Prostate gland (tissue), 2 donors: ENCODE measurements at regions not wholly inside any gene's neighbourhood (a gene's known extent, or its start where the extent isn't known, plus 50 kb on each side); places are given as distances from the start of the nearest gene placed in this dataset.

Experiments
- DNase-seq: peaks from one replicate; pipeline ENCODE4 v3.0.0-alpha.2; 2019; ENCODE audit warnings: low spot score
- H3K27ac ChIP-seq, 2 donors: fragments of 200-600 bp; sonication (generic); 2 replicates each; pipeline ENCODE4 v1.5.1; 2017 to 2019
- H3K27me3 ChIP-seq: fragments of 200-600 bp; sonication (generic); replicated peaks from 2 replicates; pipeline ENCODE4 v1.5.1; 2019; ENCODE audit not compliant: insufficient read depth
- H3K36me3 ChIP-seq, 2 donors: fragments of 200-600 bp; sonication (generic); 1 replicate in 1 of 2; 2 replicates in 1 of 2; pipeline versions ENCODE4 v1.5.1 to v1.8.1; 2017 to 2019
- H3K4me1 ChIP-seq: fragments of 200-600 bp; sonication (generic); replicated peaks from 2 replicates; pipeline ENCODE4 v1.5.1; 2019
- H3K4me3 ChIP-seq, 2 donors: fragments of 200-600 bp; sonication (generic); 2 replicates each; pipeline ENCODE4 v1.5.1; 2017 to 2019
- H3K9me3 ChIP-seq: fragments of 200-600 bp; sonication (generic); 2 replicates; pipeline ENCODE4 v1.5.1; 2017
- CTCF ChIP-seq, 4 experiments: fragments of 200-600 bp in 2 of 4; fragments of 450-650 bp in 2 of 4; sonication (generic) in 2 of 4; IDR thresholded peaks; 1 replicate in 3 of 4; 2 replicates in 1 of 4; pipeline ENCODE4 v1.5.1; 2016 to 2019; ENCODE audit warnings: antibody characterized with exemption in 4 of 4, mild to moderate bottlenecking in 2 of 4, moderate library complexity in 2 of 4
- POLR2A ChIP-seq: fragments of 450-650 bp; IDR thresholded peaks from one replicate; pipeline ENCODE4 v1.6.1; 2016; ENCODE audit warnings: antibody characterized with exemption, mild to moderate bottlenecking
- POLR2AphosphoS5 ChIP-seq: sonication (generic); formaldehyde crosslinking; IDR thresholded peaks from one replicate; pipeline ENCODE4 v1.6.1; 2017; ENCODE audit warnings: antibody characterized with exemption
- WGBS: methylation state at CpG from one replicate; pipeline ENCODE4 v1.1.5; 2018; 5-methylcytosine and 5-hydroxymethylcytosine counted together
- intact Hi-C: fragments of 100-400 bp; cut with DNase I; formaldehyde crosslinking; loops from one replicate; pipeline ENCODE4 v1.14.2; 2022

- Histone ChIP-seq H3K27ac (no peak overlapping the region), H3K4me3 (no peak overlapping the region), H3K9me3 (no peaks in the 10 kb centered on the region), H3K27me3 (no peaks in the 10 kb centered on the region), H3K36me3 (no peaks in the 10 kb centered on the region), H3K4me1 (no peaks in the 10 kb centered on the region)
- TF ChIP-seq POLR2AphosphoS5 (no peak), CTCF (IDR thresholded peaks at IDR 0.05) (no peak), POLR2A (no peak)
- WGBS: 76% methylated on average over 12 of the region's 12 CpGs
- DNase-seq: no peak
- intact Hi-C loops: no loop called here
These were observed 93.2 kb upstream of the TP53I11 start for GRCh38 chr11:45043755-45044475.

- H3K9me3 ChIP-seq: no peaks in the 10 kb centered on the region
- H3K36me3 ChIP-seq: no peaks in the 10 kb centered on the region
- H3K27me3 ChIP-seq: no peaks in the 10 kb centered on the region
- H3K4me1 ChIP-seq: no peaks in the 10 kb centered on the region
- TF ChIP-seq POLR2AphosphoS5 (no peak), POLR2A (no peak), CTCF (IDR thresholded peaks at IDR 0.05) (no peak)
- intact Hi-C loops: no loop called here
- no peak overlapping the region for H3K4me3 ChIP-seq
- H3K27ac ChIP-seq: no peak overlapping the region
- 68% methylated on average over 19 of the region's 19 CpGs for WGBS
- DNase-seq: no peak
These were observed 95.2 kb upstream of the TP53I11 start for GRCh38 chr11:45045683-45046471.

- Histone ChIP-seq H3K36me3 (no peaks in the 10 kb centered on the region), H3K27me3 (no peaks in the 10 kb centered on the region), H3K9me3 (no peaks in the 10 kb centered on the region), H3K4me1 (no peaks in the 10 kb centered on the region), H3K4me3 (no peak overlapping the region), H3K27ac (no peak overlapping the region)
- TF ChIP-seq POLR2A (no peak), CTCF (IDR thresholded peaks at IDR 0.05) (no peak), POLR2AphosphoS5 (no peak)
- WGBS: 91% methylated on average over 7 of the region's 7 CpGs
- DNase-seq: no peak
- intact Hi-C loops: no loop called here
These were observed 97.7 kb upstream of the TP53I11 start for GRCh38 chr11:45048313-45048841.

- 60% methylated on average over 22 of the region's 22 CpGs for WGBS
- no peak for DNase-seq
These were observed 97.4 kb upstream of the PRDM11 start for GRCh38 chr11:45048870-45049691.

More at GRCh38 chr11:45048870-45049691, 97.4 kb upstream of the PRDM11 start:
- intact Hi-C loops: no loop called here
- Histone ChIP-seq H3K9me3 (no peaks in the 10 kb centered on the region), H3K4me1 (no peaks in the 10 kb centered on the region), H3K27me3 (no peaks in the 10 kb centered on the region), H3K36me3 (no peaks in the 10 kb centered on the region), H3K4me3 (no peak overlapping the region), H3K27ac (no peak overlapping the region)
- no peak for TF ChIP-seq POLR2AphosphoS5
- TF ChIP-seq CTCF (IDR thresholded peaks at IDR 0.05): no peak
- no peak for TF ChIP-seq POLR2A
